ENCODE measurements at regions not wholly inside any gene's neighbourhood (a gene's known extent, or its start where the extent isn't known, plus 50 kb on each side); places are given as distances from the start of the nearest gene placed in this dataset.

DNA sequence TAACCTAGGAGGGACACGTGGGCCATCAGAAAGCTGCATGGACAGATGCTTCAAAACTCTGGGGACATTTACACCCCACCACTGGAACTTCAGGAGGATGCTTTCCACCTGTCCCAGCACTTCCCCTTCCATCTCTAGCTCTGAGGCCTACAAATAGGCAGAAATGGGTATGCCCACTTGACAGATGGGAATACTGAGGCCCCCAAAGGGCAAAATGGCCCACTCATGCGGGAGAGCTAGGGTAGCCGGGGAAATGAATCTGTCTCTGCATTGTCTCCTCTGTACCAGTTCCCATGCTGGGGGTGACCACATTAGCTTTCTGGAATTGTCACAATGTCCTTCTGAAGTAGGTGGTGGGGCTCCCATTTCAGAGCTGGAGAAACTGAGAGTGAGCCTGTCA lies 592.1 kb upstream of the CDH5 start:
- TF ChIP-seq CTCF (conservative IDR thresholded peaks at IDR 0.05; ENCODE audit: control insufficient read depth, insufficient read depth, low read depth, low read length): no peak
- H3K4me3 ChIP-seq (ENCODE audit: control insufficient read depth, low read depth, low read length): no peak overlapping the region
- DNase-seq (ENCODE audit: low read depth): no peak

GRCh38 chr16:65773301-65773874 lies 593.1 kb upstream of the CDH5 start:
- H3K4me3 ChIP-seq (ENCODE audit: control insufficient read depth, low read depth, low read length): no peak overlapping the region
- no peak for TF ChIP-seq CTCF (conservative IDR thresholded peaks at IDR 0.05; ENCODE audit: control insufficient read depth, insufficient read depth, low read depth, low read length)

DNA sequence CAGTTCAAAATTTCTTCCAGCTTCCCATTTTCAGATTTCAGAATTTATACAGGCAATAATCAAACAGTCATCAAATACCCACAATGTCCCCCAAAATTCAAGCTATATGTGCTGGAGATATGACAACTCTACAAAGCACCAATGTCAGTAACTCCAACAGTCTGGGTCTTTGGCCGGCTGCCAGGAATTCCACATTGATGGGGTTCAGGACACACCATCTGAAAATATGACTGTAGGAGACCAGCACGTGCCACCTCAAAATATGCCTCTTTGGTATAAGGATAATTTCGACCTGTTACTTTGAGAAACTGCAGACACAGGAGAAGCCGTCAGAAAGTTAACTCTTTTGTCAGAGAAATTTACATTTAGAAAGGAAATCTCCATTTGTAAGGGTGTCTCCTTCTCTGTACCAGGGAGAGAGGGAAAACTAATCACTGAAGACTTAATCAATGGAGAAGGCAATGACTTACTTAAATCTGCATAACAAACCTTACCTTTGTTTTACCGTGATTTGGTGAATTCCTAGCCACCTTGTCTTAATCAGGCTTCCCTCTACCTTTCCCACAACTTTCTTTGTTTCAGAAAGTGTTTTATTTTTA lies 594.3 kb upstream of the CDH5 start:
- no peak for TF ChIP-seq CTCF (conservative IDR thresholded peaks at IDR 0.05; ENCODE audit: control insufficient read depth, insufficient read depth, low read depth, low read length)
- no peak for DNase-seq (ENCODE audit: low read depth)
- H3K4me3 ChIP-seq (ENCODE audit: control insufficient read depth, low read depth, low read length): no peak overlapping the region

More at GRCh38 chr16:65773301-65773874, 593.1 kb upstream of the CDH5 start:
- no peak for DNase-seq (ENCODE audit: low read depth)

DNA sequence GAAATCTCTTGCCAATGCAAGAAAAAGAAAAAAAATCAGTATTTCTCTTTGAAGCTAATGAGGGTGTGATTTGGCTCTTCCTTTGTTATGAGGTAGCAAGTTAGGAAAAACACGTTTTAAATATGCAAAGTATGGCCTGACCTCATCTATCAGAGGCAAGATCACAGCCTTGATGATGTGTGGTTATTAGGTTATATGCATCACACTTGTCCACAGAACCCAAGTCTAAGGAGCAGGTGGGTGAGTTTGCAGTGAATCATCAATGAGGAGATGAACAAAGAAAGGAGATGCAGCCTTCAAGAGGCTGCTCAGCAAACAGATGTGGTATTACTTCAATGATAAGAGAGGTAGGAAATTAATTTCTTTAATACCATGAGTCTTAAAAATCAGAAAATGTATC lies 594.8 kb upstream of the CDH5 start:
- peak; percentile 8 for DNase-seq (ENCODE audit: low read depth)
- no peak overlapping the region for H3K4me3 ChIP-seq (ENCODE audit: control insufficient read depth, low read depth, low read length)
- TF ChIP-seq CTCF (conservative IDR thresholded peaks at IDR 0.05; ENCODE audit: control insufficient read depth, insufficient read depth, low read depth, low read length): no peak

- TF ChIP-seq CTCF (conservative IDR thresholded peaks at IDR 0.05; ENCODE audit: control insufficient read depth, insufficient read depth, low read depth, low read length): no peak
- DNase-seq (ENCODE audit: low read depth): no peak
- H3K4me3 ChIP-seq (ENCODE audit: control insufficient read depth, low read depth, low read length): no peak overlapping the region
Observed at GRCh38 chr16:65770752-65771151, 595.7 kb upstream of the CDH5 start.

DNA sequence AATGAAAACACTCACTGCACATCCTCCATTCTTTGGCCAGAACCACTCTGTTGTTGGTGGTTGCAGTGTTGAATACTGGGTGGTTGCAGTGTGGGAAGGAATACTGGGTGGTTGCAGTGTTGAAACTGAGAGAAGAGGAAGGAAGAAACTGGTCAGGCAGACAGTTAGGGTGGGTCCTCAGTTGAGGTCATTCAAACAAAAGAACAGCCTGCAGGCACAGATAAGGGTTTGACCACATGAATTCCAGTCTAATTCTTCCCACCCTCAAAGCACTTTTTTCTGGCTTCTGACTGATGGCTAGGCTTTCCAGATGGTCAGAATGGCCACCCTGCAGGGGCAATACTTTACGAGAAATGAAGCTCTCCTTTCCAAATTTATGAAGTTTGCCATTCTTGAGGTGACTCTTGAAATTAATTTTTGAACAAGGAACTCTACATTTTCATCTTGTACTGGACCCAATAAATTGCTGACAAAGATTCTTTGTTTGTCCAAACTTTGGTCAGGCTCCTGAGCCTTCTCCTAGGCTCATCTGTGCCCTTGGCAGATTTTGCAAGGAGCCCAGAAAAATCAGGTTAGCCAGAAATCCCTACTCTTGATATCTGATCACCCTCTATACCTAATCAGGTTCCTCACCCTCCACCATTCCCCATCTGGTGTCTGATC lies 596.6 kb upstream of the CDH5 start:
- H3K4me3 ChIP-seq (ENCODE audit: control insufficient read depth, low read depth, low read length): no peak overlapping the region
- TF ChIP-seq CTCF (conservative IDR thresholded peaks at IDR 0.05; ENCODE audit: control insufficient read depth, insufficient read depth, low read depth, low read length): no peak
- no peak for DNase-seq (ENCODE audit: low read depth)

Data from fibroblast of mammary gland (primary cell).